OCI-LY1 (cell line): ENCODE measurements at regions not wholly inside any gene's neighbourhood (a gene's known extent, or its start where the extent isn't known, plus 50 kb on each side); places are given as distances from the start of the nearest gene placed in this dataset.

Experiments
- CTCF ChIP-seq: fragments of 200-600 bp; sonication (generic), shearing (Covaris generic); IDR thresholded peaks from 2 replicates; pipeline ENCODE4 v1.5.1; 2017; ENCODE audit warnings: mild to moderate bottlenecking, antibody characterized with exemption, low read length, moderate library complexity, mixed read lengths
- EZH2 ChIP-seq: fragments of 200-600 bp; sonication (generic), shearing (Covaris generic); IDR thresholded peaks from 2 replicates; pipeline ENCODE4 v1.8.0; 2017; ENCODE audit warnings: borderline replicate concordance, mixed run types, mild to moderate bottlenecking, antibody characterized with exemption, low read length, moderate library complexity, mixed read lengths

GRCh38 chr4:173704201-173704600, 174.2 kb upstream of the HAND2 start:
- TF ChIP-seq CTCF = no peak
- no peak for TF ChIP-seq EZH2
